SHP77 (cell line): ENCODE measurements at regions not wholly inside any gene's neighbourhood (a gene's known extent, or its start where the extent isn't known, plus 50 kb on each side); places are given as distances from the start of the nearest gene placed in this dataset.

Source experiments
- DNase-seq, 2 experiments: peaks; one replicate each; lab custom pipeline; 2025; lab: John Stamatoyannopoulos, UW

DNA sequence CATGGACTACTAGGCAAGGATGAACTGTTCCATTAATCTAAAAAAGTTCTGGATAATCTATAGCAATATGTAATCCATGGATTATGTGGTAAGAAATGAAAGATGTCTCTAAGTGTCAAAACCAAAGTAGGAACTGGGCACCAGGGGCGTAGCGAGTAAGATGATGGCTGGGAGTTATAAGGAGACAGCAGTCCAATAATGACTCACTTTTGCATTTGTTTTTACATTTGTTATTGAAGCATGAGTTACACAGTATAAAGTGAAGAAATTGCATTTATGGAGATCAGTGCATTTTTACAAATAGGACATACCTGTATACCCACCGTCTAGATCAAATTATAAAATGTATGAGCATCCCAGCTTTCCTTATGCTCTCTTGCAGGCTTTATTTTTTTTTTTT, 878.5 kb upstream of the MAP3K7 start:
- no peak for DNase-seq

GRCh38 chr6:91464718-91465117, 877.8 kb upstream of the MAP3K7 start:
- no peak for DNase-seq

GRCh38 chr6:91464201-91464600, 877.3 kb upstream of the MAP3K7 start:
- no peak for DNase-seq

DNA sequence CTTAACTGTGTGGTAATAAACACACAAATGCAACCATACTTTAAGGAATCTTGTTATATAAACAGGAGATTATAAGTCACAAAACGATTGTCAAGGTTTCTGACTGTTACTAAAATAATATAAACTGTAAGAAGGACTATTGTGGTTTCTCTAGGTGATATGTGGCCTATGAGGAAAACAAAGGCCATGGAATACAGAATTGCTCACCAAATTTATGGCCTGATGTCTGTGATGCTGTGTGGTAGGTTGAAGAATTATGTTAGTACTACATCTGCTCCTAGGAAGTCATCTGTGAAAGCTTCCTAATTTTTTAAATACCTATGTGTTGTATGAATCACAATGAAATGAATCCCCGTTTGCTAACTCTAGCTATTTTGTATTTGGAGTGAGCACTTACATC, 875.4 kb upstream of the MAP3K7 start:
- no peak for DNase-seq

DNA sequence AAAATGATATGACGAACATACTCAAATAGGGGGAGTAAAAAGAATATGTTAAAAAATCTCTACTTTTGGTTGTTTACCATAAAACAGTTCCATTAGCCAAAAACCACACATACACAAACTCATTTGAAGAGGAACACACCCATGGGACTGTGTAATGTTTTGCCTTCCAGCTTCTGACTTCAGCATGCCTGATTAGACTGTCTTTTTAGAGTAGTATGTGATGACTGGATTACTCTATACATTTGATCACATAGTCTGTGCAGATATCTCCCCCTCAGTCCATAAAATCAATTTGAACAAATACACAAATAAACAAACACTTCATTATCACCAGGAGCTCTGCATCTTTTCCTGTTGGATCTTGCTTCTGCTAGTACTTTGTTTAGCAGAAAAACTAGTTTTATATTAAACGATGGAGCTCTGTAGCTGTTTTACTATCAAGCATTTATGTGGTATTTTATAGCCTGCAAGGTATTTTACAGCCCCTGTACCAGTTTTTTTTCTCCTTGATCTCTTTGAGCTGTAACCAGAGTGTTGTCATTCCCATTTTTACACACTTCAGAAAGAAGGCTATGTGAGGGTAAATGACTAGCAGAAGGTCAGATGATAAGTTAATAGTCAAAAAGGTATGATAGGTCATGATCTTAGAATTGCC, 866.5 kb upstream of the MAP3K7 start:
- no peak for DNase-seq

DNA sequence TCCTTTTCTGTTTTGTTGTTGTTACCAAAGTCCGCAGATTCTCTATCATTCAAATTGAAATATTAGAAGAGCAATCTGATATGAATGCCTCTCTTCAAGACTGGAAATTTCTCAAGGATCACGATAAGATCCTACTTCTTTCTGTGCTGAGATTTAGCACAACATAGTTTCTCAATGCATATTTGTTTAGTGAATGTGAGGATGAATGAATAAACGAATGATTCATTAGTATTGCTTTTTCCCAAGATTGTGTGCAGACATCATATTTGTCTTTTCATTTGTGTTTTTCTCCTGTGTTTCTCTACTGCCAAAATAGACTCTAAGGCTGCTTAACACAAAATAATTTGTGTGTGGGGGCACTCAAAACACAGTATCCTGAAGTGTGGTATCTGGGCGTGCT, 862.7 kb upstream of the MAP3K7 start:
- DNase-seq = no peak

DNA sequence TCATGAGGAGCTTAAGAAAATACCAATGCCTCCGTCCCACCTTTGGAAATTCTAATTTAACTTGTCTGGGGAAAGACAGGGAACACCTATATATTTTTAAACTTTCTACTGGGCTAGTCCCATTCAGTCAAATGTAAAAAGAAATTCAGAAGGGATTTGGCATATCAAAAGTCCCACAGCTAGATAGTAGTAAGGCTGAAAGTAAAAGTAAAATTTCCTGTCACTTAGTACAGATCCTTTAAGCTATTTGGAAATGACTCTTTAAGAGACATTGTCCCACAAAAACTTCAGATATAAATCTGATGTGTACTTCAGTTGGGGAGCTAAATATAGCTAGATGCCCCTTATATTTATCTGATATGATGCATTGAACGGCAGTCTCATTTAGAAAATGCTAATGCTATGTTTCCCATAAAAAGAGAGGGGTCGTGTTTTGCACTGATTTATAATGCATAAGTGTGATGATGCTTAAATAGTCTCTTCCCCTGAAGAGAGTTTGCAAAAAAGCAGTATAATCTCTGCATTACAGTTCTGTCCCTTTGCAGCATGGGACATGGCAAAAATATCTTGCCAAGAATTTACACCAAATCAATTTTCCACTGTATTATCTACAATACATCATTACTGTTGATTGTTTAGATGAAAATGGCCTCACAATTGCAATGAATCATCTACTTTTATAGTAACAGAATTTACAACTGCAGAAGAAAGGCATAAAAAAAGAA, 860.8 kb upstream of the MAP3K7 start:
- no peak for DNase-seq

DNA sequence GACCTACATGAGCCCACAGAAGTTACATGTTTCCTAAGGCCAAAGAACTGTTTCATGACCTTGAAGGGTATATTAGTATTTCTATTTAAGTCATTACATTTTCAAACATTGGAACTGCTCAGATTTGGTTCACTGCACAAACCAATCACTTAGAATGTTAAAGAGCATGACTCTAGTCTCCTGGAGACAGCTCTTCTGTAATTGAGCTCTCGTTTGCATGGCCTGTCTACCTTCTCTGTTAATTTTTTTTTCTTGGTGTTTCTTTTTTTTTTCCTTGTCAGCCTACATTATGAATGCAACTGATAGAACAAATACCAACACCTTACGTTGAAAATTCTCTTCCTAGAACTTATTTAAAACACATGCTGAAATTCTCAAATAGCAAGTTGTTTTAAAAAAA, 860.2 kb upstream of the MAP3K7 start:
- no peak for DNase-seq

DNA sequence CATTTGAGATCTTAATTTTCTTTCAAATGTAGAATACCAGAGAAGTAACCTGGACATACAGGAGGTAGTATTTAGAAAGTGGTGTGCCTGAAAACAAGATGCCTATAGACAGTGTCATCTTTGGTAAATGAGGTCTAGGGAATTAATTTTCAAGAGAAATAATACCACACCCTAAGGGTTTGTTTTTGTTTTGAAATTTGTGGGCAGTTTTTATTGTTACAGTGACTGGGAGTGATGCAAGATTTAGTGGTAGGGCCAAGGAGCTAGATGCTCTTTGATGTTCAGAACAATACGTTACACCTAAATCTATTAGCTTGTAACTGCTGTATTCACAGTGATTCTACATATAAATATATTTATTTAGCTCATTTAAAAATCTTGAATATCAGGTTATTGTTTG, 856.5 kb upstream of the MAP3K7 start:
- no peak for DNase-seq

GRCh38 chr6:91442342-91442741, 855.5 kb upstream of the MAP3K7 start:
- DNase-seq = no peak

DNA sequence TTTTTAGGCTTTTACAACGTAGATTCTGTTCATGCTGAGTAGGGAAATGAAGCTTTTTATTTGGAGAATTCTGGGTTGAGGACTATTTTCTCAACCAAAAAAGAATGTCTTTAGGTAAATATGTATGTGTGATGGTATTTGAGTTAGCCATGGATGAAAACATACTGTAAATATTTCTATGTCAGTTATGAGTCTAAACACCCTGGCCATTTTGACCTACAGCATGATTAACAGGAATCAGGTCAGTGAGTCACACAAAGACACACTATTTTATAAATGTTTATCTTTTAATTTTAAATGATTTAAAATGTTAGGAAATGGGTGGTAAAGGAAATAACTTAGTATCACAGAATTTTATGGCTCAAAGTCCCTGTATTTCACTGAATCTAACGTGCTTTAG, 851.7 kb upstream of the MAP3K7 start:
- DNase-seq = no peak

- DNase-seq = no peak
These were observed 850.5 kb upstream of the MAP3K7 start for GRCh38 chr6:91437315-91437729.

DNA sequence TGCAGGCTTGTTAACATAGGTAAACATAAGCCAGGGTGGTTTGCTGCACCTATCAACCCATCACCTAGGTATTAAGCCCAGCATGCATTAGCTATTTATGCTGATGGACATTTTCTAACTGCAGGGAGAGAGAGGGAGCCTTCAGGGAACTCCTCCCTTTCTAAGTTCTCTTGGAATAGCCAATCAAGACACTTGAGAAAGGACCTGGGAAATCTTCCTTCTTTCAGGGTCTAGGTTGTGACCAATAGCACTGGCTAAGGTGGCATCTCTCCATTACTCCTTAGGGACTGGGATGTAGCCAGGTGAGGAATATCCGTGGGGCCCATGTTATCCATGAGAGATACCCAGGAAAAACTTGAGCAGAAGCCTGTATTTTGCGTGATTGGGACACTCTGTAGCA, 849.6 kb upstream of the MAP3K7 start:
- DNase-seq = no peak

- no peak for DNase-seq
These were observed 848.8 kb upstream of the MAP3K7 start for GRCh38 chr6:91435630-91436029.

DNA sequence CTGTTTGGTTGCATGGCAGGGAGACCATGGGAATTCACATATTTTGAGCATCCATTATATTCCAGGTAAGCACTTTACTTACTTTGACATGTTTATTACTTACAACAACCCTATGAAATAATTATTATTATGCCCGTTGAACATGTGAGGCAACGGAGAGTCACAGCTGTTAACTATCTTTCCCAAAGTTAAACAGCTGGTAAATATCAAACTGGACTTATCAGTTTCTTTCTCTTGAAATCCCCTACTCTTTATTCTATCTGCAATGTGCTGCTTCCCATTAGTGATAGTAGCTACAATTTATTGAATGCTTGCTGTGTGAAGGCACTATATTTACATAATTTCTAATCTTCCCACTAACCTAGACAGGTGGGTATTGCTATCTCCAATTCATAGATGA, 847.7 kb upstream of the MAP3K7 start:
- DNase-seq = no peak

GRCh38 chr6:91433660-91434534, 847.0 kb upstream of the MAP3K7 start:
- DNase-seq = no peak

DNA sequence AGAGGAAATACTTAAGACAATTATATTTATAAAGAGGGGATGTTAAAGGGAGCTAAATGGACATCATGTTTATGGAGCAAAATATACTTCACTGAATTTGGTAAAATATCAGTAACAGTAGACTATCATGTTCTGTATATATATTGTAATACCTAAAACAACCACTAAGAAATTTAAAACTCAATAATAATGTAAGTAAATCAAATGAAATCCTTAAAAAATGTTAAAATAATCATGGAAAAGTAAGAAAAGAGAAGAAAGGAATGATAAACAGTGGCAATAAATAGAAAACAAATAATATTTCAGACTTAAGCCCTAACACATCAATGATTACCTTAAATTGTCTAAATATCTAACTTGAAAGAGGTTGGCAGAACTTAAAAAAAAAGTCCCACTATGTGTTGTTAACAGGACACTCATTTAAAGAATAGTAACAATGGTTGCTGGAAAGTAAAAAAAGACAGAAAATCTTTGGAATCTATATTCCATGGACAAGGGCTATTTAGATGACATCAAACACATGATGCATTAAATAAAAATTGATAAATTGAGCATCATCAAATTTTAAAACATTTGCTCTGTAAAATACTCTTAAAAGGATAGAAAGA, 842.2 kb upstream of the MAP3K7 start:
- DNase-seq = no peak

DNA sequence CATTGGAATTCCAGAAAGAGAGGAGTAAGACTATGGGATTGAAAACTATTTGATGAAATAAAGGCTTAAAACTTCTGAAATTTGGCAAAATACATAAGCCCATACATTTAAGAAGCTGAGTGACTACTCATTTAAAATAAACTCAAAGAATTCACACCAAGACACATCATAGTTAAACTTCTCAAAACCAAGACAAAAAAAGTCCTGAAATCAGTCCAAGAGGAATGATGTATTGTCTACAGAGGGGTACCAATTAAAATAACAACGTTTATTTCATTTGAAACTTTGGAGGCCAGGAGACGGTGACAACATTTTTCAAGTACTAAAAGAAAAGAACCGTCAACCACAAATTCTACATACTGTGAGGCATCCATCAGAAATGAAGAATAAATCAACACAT, 841.4 kb upstream of the MAP3K7 start:
- no peak for DNase-seq

DNA sequence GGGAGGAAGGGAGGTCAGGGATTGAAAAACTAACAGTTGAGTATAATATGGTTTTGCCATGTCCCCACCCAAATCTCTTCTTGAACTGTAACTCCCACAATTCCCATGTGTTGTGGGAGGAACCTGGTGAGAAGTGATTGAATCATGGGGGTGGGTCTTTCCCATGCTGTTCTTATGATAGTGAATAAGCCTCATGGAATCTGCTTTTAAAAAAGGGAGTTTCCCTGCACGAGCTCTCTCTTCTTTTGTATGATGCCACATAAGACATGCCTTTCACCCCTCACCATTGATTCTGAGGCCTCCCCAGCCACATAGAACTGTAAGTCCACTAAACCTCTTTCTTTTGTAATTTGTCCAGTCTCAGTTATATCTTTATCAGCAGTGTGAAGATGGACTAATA, 833.4 kb upstream of the MAP3K7 start:
- DNase-seq = no peak

GRCh38 chr6:91415031-91415605, 828.2 kb upstream of the MAP3K7 start:
- DNase-seq = no peak

DNA sequence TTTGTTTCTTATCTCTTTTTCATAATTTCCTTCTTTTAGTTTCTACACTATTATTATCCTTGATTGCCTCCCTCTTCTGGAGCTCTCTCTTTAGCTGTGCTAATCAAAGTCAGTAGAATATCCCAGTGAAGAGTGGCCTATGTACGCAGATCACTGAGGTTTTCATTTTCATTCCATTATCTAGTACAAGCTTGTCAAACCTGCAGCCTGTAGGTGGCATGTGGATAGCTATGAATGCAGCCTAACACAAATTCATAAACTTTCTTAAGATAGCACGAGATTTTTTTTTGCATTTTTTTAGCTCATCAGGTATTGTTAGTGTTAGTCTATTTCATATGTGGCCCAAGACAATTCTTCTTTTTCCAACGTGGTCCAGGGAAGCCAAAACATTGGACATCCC, 825.7 kb upstream of the MAP3K7 start:
- DNase-seq = no peak

DNA sequence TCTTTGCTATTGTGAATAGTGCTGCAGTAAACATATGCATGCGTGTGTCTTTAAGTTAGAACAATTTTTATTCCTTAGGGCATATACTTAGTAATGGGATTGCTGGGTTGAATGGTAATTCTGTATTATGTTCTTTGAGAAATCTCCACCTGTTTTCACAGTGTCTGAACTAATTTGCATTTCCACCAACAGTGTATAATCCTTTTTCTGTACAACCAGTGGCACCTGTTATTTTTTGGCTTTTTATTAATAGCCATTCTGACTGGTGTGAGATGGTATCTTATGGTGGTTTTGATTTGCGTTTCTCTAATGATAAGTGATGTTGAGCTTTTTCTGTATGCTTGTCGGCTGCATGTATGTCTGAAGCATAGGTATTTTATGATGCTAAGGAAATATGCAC, 820.8 kb upstream of the MAP3K7 start:
- DNase-seq = no peak
